Hypothalamus (tissue), 51 donors: ENCODE measurements at regions not wholly inside any gene's neighbourhood (a gene's known extent, or its start where the extent isn't known, plus 50 kb on each side); places are given as distances from the start of the nearest gene placed in this dataset.

ENCODE experiments used
- DNase-seq, 51 donors: peaks; one replicate each; lab custom pipeline; 2025; lab: John Stamatoyannopoulos, UW

DNA sequence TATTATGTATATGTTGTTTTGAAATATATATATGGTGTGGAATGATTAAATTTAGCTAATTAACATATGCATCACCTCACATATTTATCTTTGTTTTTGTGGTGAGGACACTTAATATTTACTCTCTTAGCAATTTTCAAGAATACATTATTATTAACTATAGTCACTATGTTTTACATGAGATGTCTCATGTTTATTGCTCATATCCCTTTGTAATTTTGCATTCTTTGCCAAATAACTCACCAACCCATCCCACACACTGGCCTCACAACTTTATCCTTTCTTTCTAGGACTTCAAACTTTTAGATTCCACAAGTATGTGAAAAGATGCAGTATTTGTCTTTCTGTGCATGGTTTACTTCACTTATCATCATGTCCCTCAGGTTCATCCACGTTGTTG is 950.2 kb upstream of the CADM2 start:
- no peak for DNase-seq

DNA sequence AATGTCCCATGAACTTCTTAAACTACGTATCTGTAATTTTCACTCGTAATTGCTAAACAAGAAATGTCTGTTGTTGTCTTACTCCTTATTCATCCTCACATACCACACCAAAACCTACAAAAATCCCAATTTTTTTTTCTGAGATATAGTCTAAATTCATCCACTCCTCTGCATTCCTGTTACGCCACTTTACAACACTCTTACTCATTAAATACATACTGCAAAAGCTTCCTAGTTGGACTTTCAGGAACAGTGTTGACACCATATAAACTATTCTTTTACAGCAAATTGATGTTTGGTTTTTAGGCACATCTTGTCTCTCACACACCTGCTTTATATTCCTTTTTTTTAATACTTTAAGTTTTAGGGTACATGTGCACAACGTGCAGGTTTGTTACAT is 934.9 kb upstream of the CADM2 start:
- DNase-seq: no peak

DNA sequence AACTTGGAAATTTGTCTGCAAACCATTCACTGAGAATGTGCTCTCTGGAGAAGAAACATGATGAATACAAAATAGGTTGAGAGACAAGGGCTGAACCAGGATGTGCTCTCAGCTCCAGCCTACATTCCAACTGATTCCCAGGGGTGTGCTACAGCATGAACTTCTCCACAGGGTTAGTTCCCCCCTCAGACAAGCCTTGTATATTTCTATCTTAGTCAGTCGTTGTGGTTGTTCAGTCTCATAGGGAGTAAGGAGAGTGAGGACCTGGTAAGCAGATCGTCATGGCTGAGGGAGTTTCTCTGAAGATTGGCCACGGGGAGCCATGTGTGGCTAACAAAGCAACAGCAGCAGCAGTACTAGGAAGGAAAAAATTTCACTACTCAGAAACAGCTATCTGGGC is 919.7 kb upstream of the CADM2 start:
- no peak for DNase-seq

DNA sequence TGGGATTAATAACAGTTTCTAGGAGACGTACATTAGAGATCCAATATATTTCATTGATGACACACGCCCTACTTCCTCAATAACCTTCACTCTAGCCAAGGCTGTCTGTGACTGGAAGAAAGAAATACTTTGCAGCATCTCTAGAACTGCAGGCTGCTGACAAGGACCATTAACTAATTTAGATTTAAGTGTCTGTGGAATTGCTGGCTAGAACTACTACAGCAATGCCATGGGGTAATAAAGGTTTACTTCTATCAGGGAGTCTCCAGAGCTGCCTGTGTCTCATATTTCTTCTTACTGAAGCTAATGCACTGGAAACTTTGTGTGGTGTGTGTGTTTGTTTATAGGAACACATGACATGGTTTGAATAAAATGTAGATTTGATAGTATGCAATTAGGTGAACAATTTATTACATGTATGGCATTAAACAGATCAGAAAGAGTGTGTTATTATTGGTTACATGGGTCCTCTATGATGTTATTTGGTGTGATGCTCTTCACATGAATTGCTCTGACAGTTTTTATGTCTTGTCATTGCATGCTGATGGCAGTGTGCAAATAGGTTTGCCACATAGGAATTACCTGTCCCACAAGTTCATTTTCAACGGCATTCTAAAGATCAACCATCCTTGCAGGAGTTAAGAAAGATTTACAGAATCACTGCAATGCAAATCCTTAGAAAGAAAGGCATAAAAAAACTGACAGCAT is 916.2 kb upstream of the CADM2 start:
- DNase-seq: no peak

DNA sequence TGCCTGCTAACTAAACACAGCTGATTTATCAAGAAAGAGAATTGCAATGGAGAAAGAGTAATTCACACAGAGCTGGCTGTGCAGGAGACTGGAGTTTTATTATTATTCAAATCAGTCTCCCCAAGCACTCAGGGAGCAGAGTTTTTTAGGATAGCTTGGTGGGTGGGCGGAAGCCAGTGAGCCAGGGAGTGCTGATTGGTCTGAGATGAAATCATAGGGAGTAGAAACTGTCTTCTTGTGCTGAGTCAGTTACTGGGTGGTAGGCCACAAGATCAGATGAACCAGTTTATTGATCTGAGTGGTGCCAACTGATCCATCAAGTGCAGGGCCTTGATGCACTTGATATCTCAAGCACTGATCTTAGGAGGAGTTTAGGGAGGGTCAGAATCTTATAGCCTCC is 891.9 kb upstream of the CADM2 start:
- DNase-seq: no peak

DNA sequence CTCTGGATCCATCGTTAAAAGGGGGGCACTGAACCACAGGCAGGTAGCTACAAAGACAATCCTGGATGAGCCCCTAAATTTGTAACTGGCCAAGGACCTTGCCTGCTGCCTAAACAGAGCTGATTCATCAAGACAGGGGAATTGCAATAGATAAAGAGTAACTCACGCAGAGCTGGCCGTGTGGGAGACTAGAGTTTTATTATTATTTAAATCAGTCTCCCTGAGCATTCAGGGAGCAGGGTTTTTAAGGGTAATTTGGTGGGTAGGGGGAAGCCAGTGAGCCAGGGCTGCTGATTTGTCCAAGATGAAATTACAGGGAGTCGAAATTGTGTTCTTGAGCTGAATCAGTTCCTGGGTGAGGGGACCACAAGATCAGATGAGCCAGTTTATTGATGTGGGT is 885.1 kb upstream of the CADM2 start:
- no peak for DNase-seq

DNA sequence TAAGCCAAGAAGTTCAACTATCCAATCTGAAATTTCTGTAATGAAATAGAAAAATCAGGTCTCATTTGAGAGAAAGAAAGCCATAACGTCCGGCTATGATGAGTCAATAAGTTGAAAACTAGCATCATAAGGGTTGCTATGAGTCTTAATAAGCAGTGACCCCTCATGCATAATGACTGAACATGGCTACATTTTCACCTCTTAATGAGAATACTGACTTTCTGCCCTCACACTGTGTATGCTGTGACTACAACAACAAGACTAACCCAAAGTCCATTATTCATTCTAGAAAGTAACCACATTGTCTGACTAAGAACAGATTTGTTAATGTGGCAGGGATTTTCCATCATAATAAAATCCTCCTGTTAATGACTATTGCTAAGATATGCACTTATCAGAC is 884.0 kb upstream of the CADM2 start:
- DNase-seq: no peak

DNA sequence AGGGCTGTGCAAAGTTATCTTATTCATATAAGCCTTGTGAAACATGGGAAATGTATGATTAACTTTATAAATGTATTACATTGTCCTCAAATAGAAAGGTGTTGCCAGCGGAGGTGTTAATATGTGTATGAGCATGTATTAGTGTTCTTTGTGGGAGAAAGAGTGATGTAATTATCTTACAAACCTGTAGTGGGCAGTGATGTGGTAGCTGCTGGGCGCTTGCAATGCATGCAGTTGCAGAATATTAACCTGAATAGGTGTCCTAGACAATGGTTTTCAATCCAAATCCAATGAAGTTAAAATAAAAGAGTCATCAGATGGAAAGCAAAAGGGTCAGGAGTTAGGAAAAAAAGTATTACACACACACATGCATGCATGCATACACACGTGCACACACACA is 881.3 kb upstream of the CADM2 start:
- DNase-seq: no peak

DNA sequence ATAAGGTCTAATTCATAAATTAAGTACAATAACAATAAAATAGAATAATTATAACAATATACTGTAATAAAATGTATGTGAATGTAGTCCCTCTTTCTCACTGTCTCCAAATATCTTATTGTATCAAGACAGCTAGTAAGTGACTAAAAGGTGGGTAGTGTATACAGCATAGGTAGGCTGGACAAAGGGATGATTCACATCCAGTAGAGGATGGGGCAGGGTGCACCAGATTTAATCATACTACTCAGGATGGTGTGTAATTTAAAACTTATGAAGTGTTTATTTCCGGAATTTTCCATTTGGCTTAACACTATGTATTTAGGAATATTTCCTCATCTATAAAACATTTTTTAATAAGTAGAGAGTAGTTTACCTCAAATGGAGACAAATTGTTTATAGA is 876.1 kb upstream of the CADM2 start:
- DNase-seq: no peak

DNA sequence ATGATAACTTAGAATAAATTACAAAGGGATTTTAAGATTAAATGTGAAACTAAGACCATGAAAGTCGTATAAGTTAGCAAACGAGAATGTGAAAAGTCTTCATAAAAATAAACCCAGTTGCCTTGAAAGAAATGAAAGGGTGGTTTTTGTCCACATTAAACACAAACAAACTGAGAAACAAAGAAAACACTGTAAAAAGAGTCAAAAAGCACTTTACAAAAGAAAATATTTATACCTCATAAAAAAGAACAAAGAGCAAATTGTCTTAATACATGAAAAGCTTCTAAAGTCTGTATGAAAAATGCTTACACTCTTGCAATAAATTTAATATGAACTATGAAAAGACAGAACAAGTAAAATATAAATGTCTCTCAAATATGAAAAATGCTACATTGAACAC is 865.9 kb upstream of the CADM2 start:
- DNase-seq: no peak

DNA sequence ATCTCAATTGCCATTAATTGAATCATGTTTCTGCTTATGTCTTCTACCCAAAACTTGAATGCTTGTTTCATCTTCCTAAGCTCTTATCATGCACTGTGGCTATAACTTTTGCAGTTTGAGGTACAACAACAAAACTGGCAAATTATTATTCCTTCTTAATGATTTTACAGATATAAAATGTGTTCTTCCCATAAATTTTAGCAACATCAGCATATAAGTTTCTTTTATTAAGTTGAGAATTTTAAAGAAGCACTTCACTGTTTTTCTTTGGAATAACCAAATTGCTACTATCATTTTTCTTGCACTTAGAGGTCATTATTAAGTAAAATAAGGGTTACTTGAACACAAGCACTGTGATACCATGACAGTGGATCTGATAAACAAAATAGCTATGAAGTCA is 862.6 kb upstream of the CADM2 start:
- DNase-seq: no peak

DNA sequence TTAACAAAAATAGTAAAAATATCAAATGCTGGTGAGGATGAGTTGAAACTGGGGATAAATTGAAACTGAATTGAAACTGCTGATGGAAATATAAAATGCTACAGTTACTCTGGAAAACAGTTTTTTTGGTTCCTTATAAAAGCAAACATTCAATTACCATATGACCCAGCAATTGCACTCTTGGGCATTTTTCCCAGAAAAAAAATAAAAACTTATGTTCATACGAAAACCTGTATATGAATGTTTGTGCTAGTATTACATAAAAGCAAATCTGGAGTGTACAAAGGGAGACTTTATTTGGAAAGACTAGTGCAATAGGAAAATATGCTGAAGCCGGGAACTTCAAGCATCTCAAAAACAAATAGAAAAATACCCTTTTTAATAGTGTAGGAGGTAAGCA is 857.9 kb upstream of the CADM2 start:
- no peak for DNase-seq

DNA sequence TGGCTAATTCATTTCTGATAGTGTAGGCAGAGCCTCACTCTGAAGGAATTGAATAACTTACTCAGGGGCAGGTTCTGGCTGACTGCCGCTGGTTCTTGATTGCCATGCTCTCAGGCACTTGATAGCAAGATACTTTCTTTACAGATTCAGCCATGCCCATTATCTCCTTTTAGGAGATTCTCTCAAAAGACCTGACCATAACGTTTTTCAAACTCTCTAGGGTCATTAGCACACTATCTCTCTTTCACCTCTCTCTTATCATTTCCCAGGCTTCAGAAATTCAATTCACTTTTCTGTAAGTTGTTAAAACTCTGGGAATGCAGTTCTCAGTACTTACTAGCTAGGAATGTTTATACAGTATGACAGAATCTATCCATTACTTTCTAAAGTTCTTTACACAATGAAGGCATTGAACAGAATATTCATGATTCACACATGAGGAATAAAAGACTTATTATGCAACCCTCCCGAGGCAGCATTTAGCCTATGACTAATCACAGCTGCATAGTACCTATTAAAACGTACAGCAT is 850.3 kb upstream of the CADM2 start:
- DNase-seq: peak in 5 of 51 donors; percentile 0 to 54 (median 4)

DNA sequence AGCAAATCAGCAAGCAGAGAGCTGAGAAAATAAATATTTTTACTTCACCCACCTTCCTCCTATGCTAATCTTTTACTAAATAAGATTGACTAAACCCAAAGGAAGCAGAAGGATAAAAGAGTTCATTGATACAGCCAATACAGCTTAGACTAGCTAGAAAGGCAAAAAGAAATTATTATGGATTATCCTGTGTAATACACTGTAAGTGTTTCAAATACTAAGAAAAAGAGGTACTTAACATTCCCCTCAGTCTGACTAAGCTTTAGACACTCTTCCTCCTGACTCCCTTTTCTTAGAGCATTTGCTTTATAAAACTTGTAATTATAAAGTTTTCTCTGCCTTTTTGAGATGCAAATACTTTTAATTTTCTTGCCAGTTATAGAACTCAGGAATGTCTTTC is 848.9 kb upstream of the CADM2 start:
- no peak for DNase-seq

DNA sequence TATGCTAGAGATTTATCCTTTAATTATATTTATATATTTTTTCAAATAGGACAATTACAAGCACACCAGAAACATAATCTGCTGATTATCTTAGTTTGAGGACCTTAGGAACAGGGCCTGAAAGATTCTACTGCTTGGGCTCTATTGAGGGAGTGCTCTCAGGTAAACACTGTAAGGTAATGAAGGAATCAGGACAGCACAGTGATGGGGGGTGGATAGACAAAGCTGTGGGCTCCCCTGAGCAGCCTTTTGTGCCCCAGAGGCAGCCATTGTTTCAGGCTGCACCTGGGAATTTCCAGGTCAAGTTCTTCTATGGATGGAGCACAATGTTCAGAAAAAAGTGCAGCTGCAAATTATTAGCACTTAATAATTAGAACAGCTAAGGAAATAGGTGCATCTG is 848.0 kb upstream of the CADM2 start:
- no peak for DNase-seq

DNA sequence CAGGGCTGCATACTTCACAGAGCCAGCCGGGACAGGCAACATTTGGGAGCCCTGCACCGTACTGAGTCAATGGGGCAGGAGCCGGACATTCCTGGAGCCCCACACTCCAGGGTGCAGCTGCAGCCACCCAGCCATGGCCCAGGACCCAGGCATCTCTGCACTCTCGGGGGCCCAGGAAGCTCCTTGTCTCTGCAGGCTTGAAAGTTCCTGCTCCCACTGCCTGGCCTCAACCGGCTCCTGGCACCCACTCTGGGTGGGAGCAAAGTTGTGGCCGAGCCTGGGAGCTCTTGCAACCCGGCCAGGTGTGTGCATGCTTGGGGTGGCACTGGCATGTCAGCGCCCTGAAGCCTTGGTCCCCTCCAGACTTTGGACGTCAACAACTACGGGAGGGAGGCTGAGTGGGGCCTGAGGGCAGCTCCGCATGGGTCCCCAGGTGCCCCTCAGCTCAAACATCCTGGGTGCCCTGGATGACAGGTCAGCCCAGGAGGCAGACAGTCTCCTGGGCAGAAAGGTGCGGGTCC is 833.5 kb upstream of the CADM2 start:
- DNase-seq: no peak

DNA sequence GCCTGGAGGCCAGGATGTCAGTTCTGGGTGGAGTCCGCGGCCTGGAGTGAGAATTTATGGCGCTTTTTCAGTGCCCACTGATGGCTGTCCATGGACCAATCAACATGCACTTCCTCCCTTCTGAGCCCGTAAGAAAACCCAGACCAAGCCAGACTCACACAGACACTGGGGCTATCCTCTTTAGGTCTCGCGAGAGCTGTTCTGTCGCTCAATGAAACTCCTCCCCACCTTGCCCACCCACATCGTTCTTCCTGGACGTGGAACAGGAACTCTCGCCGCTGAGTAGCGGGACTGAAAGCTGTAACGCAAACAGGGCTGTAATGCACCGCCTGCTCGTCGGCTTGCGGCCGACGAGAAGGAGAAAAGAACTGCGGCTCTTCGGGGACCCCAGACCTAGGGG is 833.0 kb upstream of the CADM2 start:
- no peak for DNase-seq

DNA sequence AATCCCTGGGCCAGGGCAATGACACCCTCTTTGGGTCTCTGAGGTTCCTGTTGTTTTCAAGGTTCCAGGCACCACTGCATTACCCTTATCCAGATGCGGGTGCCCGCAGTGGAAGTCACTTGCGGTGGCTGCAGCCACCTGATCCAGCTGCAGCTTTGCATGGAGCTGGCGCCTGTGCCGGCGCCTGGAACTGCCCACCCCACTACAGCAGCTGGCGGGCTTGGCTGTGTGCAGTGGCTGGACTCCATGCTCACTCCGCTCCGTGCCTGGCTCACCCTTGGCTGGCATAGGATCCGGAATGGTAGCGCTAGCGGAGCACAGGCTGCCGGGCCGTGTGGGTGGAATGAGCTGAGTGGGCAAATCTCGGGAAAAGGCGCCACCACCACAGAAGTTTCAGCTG is 832.6 kb upstream of the CADM2 start:
- DNase-seq: no peak

DNA sequence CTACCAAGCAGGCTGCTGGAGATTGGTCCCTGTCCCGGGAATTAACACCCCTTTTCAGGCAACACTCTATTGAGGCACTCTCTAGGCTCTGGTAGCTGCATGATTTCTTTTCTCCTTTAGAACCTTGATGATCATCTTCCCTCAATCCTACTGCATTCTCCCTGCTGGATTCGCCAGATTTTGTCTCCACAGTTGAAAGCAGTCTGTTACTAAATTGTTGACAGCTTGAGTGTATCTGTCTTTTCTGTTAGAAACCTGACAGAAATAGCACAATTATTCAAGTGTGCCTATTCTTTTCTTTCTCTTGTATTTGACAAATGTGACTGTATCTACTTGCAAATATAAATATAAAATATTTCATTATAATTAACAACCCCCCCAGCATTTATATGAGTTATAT is 830.8 kb upstream of the CADM2 start:
- no peak for DNase-seq

DNA sequence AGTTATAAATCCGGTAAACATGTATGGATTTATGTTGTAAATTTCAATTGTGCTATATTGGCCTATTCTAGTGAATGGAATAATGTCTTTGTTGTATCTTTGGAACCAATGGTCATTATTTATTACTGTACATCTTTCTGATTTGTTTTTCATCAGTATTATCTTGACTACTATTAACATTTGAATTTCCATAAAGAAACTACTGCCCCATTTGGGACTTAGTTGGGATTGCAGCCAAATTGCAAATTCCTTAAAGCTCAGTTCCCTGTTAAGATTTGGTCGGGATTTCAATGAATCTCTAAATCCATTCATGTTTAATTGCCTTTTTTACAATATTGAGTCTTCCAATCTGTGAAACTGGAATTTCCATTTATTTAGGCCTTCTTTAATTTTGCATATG is 822.4 kb upstream of the CADM2 start:
- DNase-seq: no peak

DNA sequence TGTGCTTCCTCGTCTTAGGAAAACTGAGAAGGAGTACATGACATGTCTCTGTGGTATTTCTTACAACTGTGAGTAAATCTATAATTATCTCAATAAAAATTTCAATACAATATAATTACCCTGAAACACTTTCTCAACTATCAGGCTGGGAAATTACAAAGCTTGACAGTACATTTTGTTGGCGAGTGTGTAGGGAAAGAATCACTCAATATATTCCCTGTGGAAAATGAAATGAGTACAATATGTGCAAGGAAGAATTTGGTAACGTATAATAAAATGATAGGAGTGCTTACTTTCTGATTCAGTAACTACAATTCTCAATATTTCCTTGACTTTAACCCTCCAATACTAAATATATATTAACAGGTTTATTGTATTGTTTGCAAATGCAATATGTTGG is 818.2 kb upstream of the CADM2 start:
- no peak for DNase-seq

DNA sequence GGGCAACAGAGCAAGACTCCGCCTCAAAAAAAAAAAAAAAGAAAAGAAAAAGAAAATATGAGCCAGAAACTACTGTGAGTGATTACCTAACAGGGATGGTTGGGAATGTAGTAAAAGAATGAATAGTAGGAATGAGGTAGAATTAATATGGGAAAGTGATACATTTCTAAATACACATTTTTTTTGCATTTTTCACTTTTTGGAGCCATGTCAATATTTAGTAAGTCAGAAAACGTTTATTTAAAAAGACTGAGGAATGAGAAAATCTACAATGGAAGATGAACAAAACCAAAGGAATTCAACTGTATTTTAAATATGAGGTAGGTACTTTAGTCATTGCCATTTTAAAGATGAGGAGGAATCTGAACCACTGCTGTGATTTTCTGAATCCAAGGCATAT is 817.2 kb upstream of the CADM2 start:
- no peak for DNase-seq

DNA sequence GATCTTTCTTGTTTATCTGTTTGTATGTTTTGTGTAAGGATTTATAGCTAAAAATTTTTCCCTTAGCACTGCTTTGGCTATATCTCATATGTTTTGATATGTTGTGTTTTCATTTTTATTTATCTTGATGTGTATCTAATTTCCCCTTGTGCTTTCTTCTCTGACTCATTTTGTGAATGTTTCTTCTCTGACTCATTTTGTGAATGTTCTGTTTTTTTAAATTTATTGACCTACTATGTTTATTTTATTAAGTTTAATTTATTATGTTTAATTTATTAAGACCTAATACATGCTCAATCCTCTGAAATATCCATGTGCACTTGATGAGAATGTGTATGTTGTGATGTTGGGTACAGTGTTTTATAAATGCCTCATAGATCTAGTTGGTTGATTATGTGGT is 793.5 kb upstream of the CADM2 start:
- DNase-seq: no peak
